ENCODE measurements at regions not wholly inside any gene's neighbourhood (a gene's known extent, or its start where the extent isn't known, plus 50 kb on each side); places are given as distances from the start of the nearest gene placed in this dataset.

GRCh38 chr7:35437619-35438275 is 183.8 kb upstream of the TBX20 start:
- no peak for DNase-seq

- no peak for DNase-seq
Observed at GRCh38 chr7:35436452-35436851, 182.6 kb upstream of the TBX20 start.

GRCh38 chr7:35430547-35431153 is 176.8 kb upstream of the TBX20 start:
- no peak for DNase-seq

GRCh38 chr7:35424869-35425495 is 171.1 kb upstream of the TBX20 start:
- no peak for DNase-seq

DNA sequence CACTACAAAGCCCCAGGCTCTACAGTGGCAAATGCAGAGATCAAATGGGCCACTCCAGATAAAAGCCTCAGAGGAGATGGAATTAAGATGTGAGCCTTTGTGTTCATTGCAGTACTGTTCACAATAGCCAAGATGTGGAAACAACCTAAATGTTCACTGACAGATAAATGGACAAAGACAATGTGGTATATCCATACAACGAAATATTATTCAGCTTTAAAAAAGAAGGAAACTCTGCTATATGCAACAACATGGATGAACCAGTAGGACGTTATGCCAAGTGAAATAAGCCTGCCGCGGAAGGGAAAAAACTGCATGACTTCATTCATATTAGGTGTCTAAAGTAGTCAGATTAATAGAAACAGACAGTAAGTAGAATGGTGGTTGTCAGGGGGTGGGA is 170.5 kb upstream of the TBX20 start:
- DNase-seq = no peak

DNA sequence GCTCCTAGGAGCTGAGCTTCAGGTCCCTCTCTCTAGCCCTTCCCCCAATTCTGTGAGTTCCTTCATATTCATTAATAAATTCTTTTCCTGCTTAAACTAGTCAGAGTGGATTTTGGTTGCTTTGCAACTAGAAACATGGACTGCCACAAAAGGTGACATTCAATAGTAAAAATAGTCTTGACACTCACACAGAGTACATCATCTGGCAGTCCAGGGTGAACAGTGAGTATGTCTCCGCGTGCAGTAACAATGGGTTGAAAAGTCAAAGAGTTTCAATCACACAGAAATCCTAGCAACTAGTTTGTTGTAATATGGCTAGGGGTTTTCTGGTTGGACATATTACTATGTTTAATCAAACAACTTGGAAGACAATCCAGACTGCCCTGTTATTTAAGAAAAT is 168.8 kb upstream of the TBX20 start:
- DNase-seq = no peak

GRCh38 chr7:35420656-35421055 is 166.8 kb upstream of the TBX20 start:
- no peak for DNase-seq

- DNase-seq = no peak
Observed at GRCh38 chr7:35419391-35419755, 165.5 kb upstream of the TBX20 start.

- DNase-seq = no peak
Observed at GRCh38 chr7:35418716-35419390, 165.0 kb upstream of the TBX20 start.

DNA sequence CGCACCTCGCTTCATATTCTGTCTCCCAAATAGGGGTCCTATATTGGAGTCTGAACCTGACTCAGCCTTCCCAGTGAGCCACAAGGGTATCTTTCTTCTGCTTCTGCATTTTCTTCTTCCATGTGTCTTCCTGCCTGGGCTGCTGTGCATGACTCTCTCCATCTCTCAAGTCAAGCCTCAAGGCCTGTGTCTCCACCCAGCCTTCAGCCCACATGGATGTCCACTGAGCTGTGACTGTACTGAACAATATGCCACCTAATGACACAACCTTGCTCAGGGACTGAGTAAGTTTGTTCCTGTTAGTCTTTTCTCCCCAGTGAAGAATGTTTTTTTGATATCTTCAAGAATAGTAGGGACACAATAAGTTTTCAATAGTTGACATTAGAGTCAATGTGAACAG is 162.7 kb upstream of the TBX20 start:
- DNase-seq = no peak

GRCh38 chr7:35415411-35415822 is 161.5 kb upstream of the TBX20 start:
- no peak for DNase-seq

- no peak for DNase-seq
Observed at GRCh38 chr7:35411331-35411730, 157.4 kb upstream of the TBX20 start.

DNA sequence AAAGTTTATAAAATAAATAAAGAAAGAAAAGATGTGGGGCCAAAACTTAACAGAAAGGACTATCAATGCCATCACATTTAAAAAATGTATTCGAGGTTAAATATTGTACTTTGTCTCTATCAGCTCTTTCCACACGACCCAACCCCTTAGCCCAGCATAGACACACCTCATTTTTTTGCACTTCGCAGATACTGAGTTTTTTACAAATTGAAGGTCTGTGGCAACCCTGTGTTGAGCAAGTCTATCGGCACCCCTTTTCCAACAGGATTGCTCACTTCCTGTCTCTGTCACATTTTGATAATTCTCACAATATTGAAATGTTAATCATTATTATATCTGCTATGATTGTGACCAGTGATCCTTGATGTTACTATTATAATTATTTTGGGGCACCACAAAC is 151.6 kb upstream of the TBX20 start:
- no peak for DNase-seq

DNA sequence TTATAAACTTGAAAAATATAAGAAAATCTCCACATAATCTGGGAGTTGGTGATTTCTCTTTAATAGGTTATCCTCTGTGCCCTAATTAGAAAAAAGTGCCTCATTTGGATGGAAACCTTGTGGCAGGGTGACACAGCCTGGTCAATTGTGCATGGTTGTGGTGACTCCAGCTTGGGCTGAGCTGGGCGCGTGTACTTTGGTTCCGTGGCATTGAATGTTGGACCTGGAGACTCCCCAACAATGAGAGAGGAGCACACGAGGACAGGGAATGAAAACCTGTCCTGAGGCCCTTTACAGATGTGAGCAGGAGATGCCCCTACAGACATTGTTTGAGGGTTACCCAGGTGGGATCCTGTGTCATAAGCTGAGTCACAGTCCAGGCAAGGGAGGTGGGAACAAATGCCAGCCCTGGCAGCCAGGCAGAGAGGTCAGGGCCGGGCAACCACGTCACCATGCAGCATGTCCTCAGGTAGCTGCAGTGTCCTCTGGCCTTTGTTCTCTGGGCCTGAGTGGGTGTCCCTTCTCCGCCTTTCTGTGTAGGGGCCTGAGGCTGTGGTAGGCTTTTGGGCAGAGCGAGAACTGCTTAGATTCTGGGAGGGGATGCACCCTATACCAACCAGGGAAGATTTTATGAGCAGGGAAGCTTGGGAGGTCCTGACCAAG is 147.4 kb upstream of the TBX20 start:
- DNase-seq = no peak

DNA sequence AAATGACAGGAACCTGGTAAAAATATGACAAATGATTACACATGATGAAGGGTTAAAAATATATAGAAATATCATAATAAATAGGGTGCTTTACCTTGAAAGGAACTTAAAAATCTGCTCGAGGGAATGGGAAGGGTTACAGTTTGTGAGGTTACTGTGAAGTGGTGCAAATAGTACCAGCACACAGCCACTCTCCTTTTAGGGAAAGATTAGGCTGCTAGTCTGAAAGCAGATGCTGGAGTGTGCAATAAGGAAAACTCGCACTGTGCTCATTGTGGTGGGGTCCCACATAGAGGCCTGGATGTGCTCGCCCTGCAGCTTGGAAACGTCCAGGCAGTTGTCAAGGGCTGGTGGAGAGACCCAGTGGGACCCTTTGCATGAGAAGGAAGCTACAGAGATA is 145.9 kb upstream of the TBX20 start:
- DNase-seq = no peak

DNA sequence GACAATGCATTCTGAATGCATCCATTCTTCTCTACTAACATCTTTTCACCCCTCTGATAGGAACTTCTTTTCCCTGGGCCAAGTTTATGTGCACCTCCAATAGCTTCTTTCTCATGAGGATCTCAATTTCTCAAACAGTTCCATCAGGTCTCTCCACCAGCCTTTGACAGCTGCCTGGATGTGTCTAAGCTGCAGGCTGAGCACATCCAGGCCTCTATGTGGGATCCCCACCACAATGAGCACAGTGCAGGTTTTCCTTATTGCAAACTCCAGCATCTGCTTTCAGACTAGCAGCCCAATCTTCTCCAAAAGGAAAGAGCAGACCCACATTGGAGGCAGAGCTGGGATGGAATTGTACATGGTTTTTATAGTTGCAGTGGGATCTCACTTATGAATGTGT is 145.3 kb upstream of the TBX20 start:
- DNase-seq = no peak

GRCh38 chr7:35398518-35398917 is 144.6 kb upstream of the TBX20 start:
- DNase-seq = no peak

DNA sequence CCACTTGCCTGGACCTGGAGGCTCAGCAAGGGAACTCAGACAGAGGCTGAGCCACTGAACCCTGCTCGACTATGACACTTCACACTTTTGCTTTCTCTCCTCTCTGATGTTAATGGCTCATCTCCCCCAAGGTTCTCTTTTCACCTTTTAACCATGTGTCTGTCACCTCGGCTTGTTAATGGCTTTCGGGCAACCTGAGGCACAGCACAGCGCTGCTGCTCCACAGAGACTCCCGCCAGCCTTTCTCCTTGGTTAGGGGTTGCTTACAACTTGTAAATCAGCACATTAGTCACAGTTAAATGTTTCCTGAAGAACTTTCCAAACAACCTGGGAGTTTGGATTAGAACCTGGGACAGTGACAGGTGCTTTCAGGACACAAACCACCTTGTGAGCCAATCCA is 136.2 kb upstream of the TBX20 start:
- DNase-seq = no peak

DNA sequence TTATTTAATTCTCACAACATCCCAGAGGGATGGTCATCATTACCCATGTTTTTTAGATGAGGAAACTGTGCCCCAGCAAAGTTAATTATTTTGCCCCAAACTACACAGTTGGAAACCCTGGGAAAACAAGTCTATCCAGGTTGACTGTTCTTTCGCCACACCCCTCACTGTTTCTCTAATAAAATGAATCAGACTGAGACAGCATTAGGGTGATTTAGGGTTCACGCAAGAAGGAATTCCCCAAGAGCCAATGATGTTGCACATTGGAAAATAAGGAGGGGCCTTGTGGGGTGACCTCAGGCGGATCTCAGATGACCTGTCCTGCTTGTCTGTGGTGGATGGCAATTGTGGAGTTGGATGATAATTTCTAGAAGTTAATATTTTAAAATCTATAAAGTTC is 135.7 kb upstream of the TBX20 start:
- no peak for DNase-seq

DNA sequence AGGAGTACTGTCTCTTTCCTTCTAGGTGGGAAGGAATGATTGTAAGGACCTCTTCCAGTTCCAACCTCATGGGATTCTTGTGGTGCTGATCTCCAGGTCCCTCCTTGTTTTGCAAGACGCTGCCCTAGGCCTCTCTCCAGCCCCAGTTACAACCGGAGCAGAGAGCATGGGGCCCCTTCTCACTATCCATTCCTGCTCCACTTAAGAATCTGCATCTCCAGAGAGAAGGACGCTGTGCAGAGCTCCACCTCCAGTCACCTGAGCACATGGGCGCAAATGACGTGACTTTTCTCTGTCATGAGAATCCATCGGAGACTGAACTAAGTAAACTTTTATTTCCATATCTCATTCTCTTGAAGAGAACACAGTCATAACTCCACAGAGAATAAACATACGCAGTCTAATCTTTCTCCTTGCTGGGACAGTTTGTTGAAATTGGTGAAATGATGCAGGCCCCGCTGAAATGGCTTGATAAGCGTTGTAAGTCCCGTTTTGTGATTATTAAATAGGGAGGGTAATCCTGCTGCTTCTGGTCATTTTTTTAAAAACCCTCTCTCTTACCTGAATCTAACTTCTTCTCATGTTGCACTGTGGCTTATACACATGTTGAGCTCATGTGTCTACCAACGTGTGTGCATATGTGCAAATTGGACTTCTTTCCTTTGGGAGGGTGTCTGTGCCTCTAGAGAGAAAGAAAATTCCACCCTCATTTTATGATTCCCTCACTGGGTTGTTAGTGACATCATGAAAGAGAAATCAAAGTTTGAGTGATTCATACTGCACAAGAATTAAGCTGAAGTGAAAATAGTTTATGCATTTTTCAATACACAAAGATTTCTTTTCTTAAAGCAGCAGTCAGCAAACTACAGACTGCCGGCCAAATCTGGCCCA is 133.2 kb upstream of the TBX20 start:
- no peak for DNase-seq

DNA sequence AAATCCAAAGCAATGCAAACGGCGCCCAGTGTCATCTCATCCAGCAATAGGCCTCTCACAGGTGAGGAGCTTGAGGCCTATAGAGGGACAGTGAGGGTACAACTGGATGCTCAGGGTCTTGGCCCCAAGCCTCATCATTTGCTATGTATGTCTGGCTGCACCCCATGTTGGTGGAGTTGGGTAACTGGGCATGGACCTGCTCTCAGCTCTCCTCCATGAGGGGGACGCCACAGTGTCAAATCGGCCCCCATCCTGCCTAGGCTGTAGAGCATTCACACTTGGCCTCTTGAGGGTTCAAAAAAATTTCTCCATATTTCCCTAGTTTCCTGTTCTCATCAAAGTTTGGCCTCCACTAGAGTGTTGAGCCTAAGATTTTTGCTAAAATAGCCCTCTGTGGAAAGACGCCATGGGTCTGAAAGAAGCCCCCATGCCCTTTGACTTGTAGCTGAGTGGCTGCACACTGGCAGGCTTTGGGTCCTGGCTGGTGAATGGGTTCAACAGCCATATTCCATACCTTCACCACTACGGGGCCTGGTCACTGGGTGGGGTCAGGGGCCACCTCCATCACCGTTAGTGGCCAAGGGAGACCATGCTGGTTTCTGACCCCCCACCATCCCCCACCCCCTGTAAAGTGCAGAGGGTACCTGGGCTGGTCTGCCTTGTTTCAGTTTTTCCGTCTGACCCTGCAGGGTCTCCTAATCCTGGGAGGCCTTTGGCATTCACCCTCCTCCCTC is 132.3 kb upstream of the TBX20 start:
- no peak for DNase-seq
